ENCODE measurements at regions not wholly inside any gene's neighbourhood (a gene's known extent, or its start where the extent isn't known, plus 50 kb on each side); places are given as distances from the start of the nearest gene placed in this dataset.
"Not testable (repeated sequence)": the region's sequence is repeated elsewhere in the genome, so short reads cannot be mapped to it uniquely, and the experiment has no call there.

DNA sequence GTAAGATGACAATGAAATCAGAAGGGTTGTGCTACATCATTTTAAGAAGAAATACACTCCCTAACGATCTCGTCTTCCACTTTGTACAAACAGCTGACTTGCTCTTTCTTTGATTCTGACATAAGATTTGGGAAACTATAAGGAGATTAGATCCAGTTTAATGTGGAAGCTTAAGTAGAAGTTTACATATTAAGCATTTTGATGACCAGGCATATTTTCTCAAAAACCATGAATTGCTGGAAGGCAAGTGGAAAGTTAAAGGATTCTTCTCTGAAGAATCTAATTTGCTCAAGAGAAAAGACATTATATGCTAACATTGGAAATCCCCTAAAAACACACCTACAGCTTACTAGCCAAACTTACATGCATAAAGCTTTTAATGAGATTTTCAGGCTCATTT is 531.9 kb upstream of the PTPRD start:
- DNase-seq (ENCODE audit: low read depth) = no peak

GRCh38 chr9:11148189-11148588 is 535.4 kb upstream of the PTPRD start:
- no peak for DNase-seq (ENCODE audit: low read depth)

DNA sequence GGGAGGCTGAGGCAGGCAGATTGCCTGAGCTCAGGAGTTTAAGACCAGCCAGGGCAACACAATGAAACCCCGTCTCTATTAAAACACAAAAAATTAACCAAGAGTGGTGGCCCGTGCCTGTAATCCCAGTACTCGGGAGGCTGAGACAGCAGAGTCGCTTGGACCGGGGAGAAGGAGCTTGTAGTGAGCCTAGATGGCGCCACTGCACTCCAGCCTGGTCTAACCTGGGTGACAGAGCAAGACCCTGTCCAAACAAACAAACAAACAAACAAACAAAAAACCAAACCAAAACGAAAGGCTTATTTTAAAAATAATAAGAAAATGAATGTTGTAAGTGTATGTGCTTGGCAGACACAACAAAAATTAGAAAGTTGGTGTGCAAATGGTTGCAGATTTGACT is 536.3 kb upstream of the PTPRD start:
- no peak for DNase-seq (ENCODE audit: low read depth)

GRCh38 chr9:11158063-11158462 is 545.3 kb upstream of the PTPRD start:
- no peak for DNase-seq (ENCODE audit: low read depth)

GRCh38 chr9:11158676-11159075 is 545.9 kb upstream of the PTPRD start:
- DNase-seq (ENCODE audit: low read depth) = no peak

GRCh38 chr9:11159318-11159862 is 546.6 kb upstream of the PTPRD start:
- DNase-seq (ENCODE audit: low read depth) = no peak

DNA sequence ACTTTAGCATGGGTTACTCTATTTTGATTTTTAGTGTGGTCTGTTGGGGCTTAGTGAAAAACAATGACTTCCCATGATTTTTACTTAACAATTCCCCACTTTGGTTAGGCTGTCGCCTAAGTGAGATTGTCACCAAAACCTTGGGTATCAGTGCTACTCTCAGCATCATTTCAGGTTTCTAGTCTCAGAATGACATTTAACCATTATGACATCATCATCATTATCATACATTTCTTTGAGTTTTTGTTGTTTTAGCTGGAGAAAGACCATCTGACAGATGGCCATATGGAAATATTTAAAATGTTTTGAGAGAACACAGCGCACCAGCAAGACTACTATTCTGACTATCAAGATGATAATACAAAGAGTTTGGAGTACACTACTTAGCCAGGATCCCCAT is 551.0 kb upstream of the PTPRD start:
- DNase-seq (ENCODE audit: low read depth) = no peak

DNA sequence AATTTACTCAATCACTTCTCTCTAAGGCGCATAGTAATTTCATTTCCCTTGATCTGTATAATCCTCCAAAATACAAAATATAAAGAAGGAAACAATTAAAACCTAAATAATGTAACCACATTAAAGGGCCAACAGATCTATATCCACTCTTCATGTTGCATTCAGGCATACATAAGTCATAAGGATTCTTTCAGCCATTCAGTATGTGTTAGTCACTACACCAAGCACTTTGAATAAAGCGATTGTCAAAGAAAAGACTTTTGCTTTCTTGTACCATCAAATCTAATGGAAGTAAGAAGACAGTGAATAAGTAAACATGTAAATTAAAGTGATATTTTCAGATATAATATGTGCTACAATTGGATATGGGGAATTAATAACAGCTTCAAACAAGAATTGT is 569.2 kb upstream of the PTPRD start:
- DNase-seq (ENCODE audit: low read depth) = no peak

- no peak for DNase-seq (ENCODE audit: low read depth)
Observed at GRCh38 chr9:11190719-11191118, 577.9 kb upstream of the PTPRD start.

DNA sequence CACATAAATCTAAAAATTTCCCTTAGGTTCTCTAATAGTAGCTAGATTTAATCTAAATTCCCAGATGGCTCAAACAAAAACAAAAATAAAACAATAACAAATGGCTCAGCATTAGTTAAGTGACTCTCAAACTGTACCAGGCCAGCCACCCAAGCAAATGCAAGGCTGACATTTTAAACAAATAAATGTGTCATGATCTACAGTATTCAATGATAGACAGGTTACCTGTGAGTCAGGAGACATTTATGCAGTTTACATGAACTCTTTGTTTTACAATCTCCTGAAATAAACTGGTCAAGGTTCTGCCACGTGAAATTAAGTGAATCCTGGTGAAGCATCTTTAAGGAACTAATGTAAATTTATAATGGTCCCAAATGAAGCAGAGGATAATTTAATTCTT is 580.2 kb upstream of the PTPRD start:
- no peak for DNase-seq (ENCODE audit: low read depth)

GRCh38 chr9:11194246-11194645 is 581.4 kb upstream of the PTPRD start:
- no peak for DNase-seq (ENCODE audit: low read depth)

DNA sequence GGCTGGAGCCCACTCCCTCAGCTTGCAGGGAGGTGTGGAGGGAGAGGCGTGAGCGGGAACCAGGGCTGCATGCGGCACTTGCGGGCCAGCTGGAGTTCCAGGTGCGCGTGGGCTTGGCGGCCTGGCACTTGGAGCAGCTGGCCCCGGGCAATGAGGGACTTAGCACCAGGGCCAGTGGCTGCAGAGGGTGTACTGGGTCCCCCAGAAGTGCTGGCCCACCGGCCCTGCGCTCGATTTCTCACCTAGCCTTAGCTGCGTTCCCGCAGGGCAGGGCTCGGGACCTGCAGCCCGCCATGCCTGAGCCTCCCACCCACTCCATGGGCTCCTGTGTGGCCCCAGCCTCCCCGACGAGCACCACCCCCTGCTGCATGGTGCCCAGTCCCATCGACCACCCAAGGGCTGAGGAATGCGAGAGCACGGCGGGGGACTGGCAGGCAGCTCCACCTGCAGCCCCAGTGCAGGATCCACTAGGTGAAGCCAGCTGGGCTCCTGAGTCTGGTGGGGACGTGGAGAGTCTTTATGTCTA is 584.1 kb upstream of the PTPRD start:
- DNase-seq (ENCODE audit: low read depth) = not testable (repeated sequence)

GRCh38 chr9:11199335-11199734 is 586.5 kb upstream of the PTPRD start:
- DNase-seq (ENCODE audit: low read depth) = no peak

DNA sequence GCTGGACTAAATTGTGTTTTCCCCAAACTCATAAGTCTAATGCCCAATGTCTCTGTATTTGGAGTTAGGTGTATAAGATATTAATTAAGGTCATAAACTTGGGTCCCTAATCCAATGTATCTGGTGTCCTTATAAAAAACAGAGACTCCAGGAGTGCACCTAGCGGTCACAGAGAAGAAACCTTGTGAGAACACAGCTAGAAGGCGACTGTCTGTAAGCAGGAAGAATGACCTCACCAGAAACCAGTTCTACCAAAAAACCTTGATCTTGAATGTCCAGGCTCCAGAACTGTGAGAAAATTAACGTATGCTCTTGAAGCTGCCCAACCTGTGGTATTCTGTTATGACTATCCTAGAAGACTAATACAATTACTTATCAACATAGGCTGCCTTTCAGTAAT is 591.7 kb upstream of the PTPRD start:
- DNase-seq (ENCODE audit: low read depth) = no peak

DNA sequence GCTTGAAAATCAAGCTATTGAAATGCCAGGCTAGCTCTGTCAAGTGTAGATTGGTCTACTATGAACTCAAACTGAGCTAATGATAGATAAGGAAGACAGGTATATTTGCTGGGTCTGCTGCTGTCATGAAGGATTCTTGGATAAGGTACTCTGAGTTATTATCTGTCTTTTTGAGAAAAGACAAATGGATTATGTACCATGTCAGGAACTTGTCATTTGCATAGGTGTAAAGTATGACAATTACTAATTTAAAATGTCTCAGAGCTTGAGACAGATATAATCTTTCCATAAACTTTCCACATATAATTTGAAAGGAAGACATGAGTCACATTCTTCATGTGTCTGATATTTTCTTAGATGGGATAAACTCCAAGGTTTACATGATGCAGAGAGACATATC is 594.1 kb upstream of the PTPRD start:
- no peak for DNase-seq (ENCODE audit: low read depth)

DNA sequence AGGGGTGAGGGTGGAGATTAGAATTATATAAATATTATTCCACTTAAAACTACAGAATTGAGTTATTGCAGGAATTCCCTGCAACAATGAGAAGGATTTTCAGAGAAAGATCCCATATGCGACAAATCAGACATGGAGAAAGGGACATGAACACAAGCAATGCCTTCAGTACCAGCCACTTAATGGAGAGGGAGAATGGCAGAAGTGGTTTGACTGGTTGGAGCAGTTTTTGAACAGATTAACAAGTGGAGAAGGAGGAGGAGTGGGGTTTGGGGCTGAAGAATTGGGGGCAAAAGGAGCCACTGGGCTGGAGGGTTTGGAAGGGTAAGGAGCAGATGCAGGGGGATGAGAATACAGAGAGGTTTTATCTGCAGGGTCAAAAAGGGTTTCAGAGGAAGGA is 620.9 kb upstream of the PTPRD start:
- no peak for DNase-seq (ENCODE audit: low read depth)

DNA sequence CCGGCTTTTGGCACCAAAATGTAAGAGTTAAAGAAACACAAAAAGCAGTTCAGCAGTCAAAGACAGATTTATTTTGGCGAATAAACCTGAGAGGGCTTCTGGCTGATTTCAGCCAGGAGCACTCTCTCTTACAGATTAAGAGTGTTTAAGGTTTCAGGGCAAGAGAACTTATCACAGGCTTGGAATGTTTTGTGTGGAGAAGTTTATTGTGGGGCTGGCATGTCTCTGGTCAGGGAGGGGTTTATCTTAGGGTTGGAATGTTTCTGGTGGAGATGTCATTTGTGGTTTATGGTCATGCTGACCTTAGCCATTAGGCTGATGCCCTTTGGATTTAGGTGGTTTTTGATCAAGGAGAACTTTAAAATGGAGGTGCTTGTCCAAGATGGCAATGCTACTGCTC is 622.3 kb upstream of the PTPRD start:
- no peak for DNase-seq (ENCODE audit: low read depth)

DNA sequence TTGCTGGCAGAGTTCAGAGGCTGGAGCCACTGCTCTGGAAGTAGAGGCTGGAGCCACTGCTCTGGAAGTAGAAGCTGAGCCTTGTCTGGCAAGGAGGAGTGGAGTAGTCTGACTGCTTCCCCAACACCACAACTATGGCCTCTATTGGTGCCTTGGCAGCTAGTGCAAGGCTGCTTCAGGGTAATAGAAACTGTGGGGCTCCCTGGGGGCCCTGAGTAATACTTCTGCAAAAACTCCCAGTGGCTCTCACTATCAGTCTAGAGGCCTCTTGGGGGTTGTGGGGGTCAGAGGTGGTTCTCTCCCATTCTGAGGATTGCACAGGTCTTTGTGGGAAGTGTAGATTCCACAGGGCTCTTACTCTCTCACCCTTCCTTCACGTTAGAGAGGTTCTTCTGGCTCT is 629.0 kb upstream of the PTPRD start:
- DNase-seq (ENCODE audit: low read depth) = no peak

GRCh38 chr9:11257992-11258391 is 645.2 kb upstream of the PTPRD start:
- DNase-seq (ENCODE audit: low read depth) = no peak

DNA sequence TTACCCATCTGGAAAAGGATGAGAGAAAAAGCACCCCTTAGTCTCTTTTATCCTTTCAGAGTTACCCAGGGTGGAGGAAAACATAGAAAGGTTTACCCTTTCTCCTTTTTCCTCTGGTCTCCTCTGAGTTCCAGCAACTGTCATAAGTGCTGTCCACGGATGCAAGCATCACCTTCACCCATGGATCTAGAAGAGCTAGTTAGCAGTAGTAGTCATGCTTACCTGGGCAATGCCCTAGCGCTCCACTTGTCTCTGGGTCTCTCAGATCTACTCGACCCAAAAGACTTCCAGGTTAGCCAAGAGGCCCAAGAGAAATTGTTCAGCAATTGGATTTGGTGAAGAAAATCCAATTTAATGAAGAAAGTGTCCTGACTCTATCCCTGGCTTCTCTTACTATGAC is 656.2 kb upstream of the PTPRD start:
- DNase-seq (ENCODE audit: low read depth) = no peak

- DNase-seq (ENCODE audit: low read depth) = no peak
Observed at GRCh38 chr9:11275158-11275695, 662.4 kb upstream of the PTPRD start.

DNA sequence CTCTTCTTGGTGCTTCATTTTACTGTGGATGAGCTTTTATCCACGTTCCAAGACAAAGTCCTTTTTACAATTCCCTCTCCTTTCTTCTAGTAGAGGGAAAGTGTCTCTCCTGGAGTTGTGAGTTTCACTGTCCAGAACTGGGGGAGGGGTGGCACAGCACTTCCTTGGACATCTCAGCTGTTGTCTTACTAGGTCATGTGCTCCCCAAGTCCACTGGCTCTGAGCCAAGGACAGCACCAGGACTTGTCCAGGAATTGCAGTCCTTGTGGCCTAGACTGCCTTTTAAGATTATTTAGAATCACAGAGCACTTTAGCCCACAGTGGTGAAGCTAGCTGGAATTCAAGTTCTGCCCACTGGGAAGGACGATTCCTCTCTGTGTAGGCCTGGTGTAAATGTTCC is 700.2 kb upstream of the PTPRD start:
- no peak for DNase-seq (ENCODE audit: low read depth)

DNA sequence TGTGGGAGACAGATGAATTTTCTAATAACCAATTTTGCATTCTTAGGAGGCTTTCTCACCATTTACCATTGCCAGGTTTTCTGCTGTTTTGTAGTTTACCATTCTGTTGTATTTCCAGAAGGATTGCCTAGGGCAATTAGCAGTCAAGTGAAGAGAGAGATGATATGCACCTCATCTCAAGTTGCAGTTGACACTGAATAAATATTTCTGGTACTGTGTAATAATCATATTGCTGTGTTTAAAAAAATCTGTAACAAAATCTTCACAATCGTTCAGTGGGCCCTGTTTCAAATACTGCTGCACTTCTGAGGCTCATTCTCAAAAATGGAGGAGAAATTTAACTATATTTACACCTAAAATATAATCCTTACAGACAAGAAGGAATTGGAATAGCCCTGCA is 706.1 kb upstream of the PTPRD start:
- DNase-seq (ENCODE audit: low read depth) = no peak

- DNase-seq (ENCODE audit: low read depth) = no peak
Observed at GRCh38 chr9:11319538-11319937, 706.7 kb upstream of the PTPRD start.

DNA sequence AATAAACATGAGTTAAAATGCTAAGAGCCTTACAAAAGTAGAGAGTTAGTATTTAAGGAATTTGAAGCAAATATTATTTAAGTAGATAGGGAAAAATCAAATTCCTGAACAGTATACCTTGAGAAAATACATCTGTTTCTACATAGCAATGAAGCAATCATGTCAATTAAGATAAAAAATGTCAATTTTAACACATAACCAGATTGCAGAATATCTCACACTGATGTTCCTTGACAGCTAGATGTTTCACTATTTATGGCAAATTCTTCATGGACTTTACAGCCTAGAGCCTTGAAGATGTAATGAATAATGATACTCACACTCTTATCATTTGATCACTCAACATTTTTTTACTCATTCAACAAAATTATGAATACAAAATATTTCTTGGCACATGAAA is 708.2 kb upstream of the PTPRD start:
- DNase-seq (ENCODE audit: low read depth) = no peak

Measured in CMK (cell line).